Neural progenitor cell (in vitro differentiated cells): ENCODE measurements at regions not wholly inside any gene's neighbourhood (a gene's known extent, or its start where the extent isn't known, plus 50 kb on each side); places are given as distances from the start of the nearest gene placed in this dataset.

ENCODE experiments used
- DNase-seq: peaks from one replicate; pipeline ENCODE4 v3.0.0-alpha.2; 2016; ENCODE audit warnings: low spot score
- H2AFZ ChIP-seq: fragments of 200-600 bp; sonication (generic); replicated peaks from 2 replicates; pipeline ENCODE4 v1.6.1; 2016; ENCODE audit warnings: antibody characterized with exemption
- H3F3A ChIP-seq: fragments of 200-600 bp; sonication (generic); 2 replicates; pipeline ENCODE4 v1.6.1; 2016; ENCODE audit warnings: antibody characterized with exemption, low read depth
- H3K27ac ChIP-seq: fragments of 200-600 bp; sonication (generic); 2 replicates; pipeline ENCODE4 v1.5.1; 2016; ENCODE audit warnings: mild to moderate bottlenecking
- H3K27me3 ChIP-seq: fragments of 200-600 bp; sonication (generic); 2 replicates; pipeline ENCODE4 v1.6.1; 2016; ENCODE audit warnings: mild to moderate bottlenecking, moderate library complexity
- H3K36me3 ChIP-seq: fragments of 200-600 bp; sonication (generic); 2 replicates; pipeline ENCODE4 v1.5.1; 2016
- H3K4me1 ChIP-seq: fragments of 200-600 bp; sonication (generic); 2 replicates; pipeline ENCODE4 v1.6.1; 2016; ENCODE audit warnings: mixed run types
- H3K4me2 ChIP-seq: fragments of 200-600 bp; sonication (generic); 2 replicates; pipeline ENCODE4 v1.6.1; 2016
- H3K4me3 ChIP-seq: fragments of 200-600 bp; sonication (generic); 2 replicates; pipeline ENCODE4 v1.5.1; 2016
- H3K79me2 ChIP-seq: fragments of 200-600 bp; sonication (generic); 2 replicates; pipeline ENCODE4 v1.6.1; 2016; ENCODE audit warnings: low read depth
- H3K9ac ChIP-seq: fragments of 200-600 bp; sonication (generic); 2 replicates; pipeline ENCODE4 v1.6.1; 2016
- H3K9me3 ChIP-seq: fragments of 200-600 bp; sonication (generic); 2 replicates; pipeline ENCODE4 v1.5.1; 2016; ENCODE audit warnings: low read depth
- H4K20me1 ChIP-seq: fragments of 200-600 bp; sonication (generic); 2 replicates; pipeline ENCODE4 v1.6.1; 2016; ENCODE audit warnings: low read depth
- H3K27ac Mint-ChIP-seq: 3 replicates; pipeline ENCODE4 v1.8.0; 2021; ENCODE audit warnings: mixed read lengths
- H3K27me3 Mint-ChIP-seq: 2 replicates; pipeline ENCODE4 v1.8.0; 2022; ENCODE audit warnings: low read depth, mild to moderate bottlenecking, inconsistent platforms, moderate library complexity, mixed read lengths; ENCODE audit not compliant: insufficient read depth
- H3K36me3 Mint-ChIP-seq: 3 replicates; pipeline ENCODE4 v1.8.0; 2021; ENCODE audit warnings: mixed read lengths
- H3K4me1 Mint-ChIP-seq: 3 replicates; pipeline ENCODE4 v1.8.0; 2021; ENCODE audit warnings: mixed read lengths
- H3K4me3 Mint-ChIP-seq: 3 replicates; pipeline ENCODE4 v1.8.0; 2021; ENCODE audit warnings: mild to moderate bottlenecking, moderate library complexity, mixed read lengths
- H3K9me3 Mint-ChIP-seq: 3 replicates; pipeline ENCODE4 v1.8.0; 2020; ENCODE audit warnings: mixed read lengths
- CTCF ChIP-seq: fragments of 200-600 bp; sonication (generic); IDR thresholded peaks from 2 replicates; pipeline ENCODE4 v1.5.1; 2017; ENCODE audit warnings: antibody characterized with exemption, mild to moderate bottlenecking
- EZH2 ChIP-seq: fragments of 200-600 bp; sonication (generic); IDR thresholded peaks from 2 replicates; pipeline ENCODE4 v1.6.1; 2017; ENCODE audit warnings: antibody characterized with exemption, mild to moderate bottlenecking, moderate library complexity
- EZH2phosphoT487 ChIP-seq: fragments of 200-600 bp; sonication (generic); IDR thresholded peaks from 2 replicates; pipeline ENCODE4 v1.6.1; 2017; ENCODE audit warnings: antibody characterized with exemption

GRCh38 chr2:217478831-217479455 lies 523.9 kb downstream of the TNS1 start:
- TF ChIP-seq EZH2: no peak
- no peak for TF ChIP-seq EZH2phosphoT487
- TF ChIP-seq CTCF: no peak
- H4K20me1 ChIP-seq: no peaks in the 10 kb centered on the region
- Mint-ChIP-seq H3K4me3 (no peak overlapping the region), H3K4me1 (peaks cover 17% of the 10 kb centered on the region), H3K9me3 (no peaks in the 10 kb centered on the region), H3K27ac (no peak overlapping the region), H3K27me3 (peaks cover 2% of the 10 kb centered on the region), H3K36me3 (no peaks in the 10 kb centered on the region)
- no peak overlapping the region for H3K9ac ChIP-seq
- H3K27ac ChIP-seq: no peak overlapping the region
- H3K9me3 ChIP-seq: no peaks in the 10 kb centered on the region
- H3K27me3 ChIP-seq: no peaks in the 10 kb centered on the region
- H3K79me2 ChIP-seq: no peaks in the 10 kb centered on the region
- peaks cover 18% of the 10 kb centered on the region for H3K4me1 ChIP-seq
- no peak overlapping the region for H3K4me3 ChIP-seq
- no peaks in the 10 kb centered on the region for H3K36me3 ChIP-seq
- no peaks in the 10 kb centered on the region for H3F3A ChIP-seq
- DNase-seq: no peak
- peak overlapping the region; percentile 44 for H2AFZ ChIP-seq
- peak overlapping the region; percentile 47 for H3K4me2 ChIP-seq

GRCh38 chr2:217477583-217477982 lies 525.2 kb downstream of the TNS1 start:
- H3K4me2 ChIP-seq: no peak overlapping the region
- H3K27ac ChIP-seq: no peak overlapping the region
- H3K27me3 ChIP-seq: no peaks in the 10 kb centered on the region
- no peak overlapping the region for H2AFZ ChIP-seq
- DNase-seq: no peak
- Mint-ChIP-seq H3K4me3 (no peak overlapping the region), H3K27me3 (peaks cover 2% of the 10 kb centered on the region), H3K27ac (no peak overlapping the region), H3K4me1 (peaks cover 17% of the 10 kb centered on the region), H3K36me3 (no peaks in the 10 kb centered on the region), H3K9me3 (no peaks in the 10 kb centered on the region)
- no peak overlapping the region for H3K4me3 ChIP-seq
- TF ChIP-seq EZH2 (no peak), CTCF (no peak), EZH2phosphoT487 (no peak)
- no peaks in the 10 kb centered on the region for H3K36me3 ChIP-seq
- no peaks in the 10 kb centered on the region for H3K79me2 ChIP-seq
- H3F3A ChIP-seq: no peaks in the 10 kb centered on the region
- H3K9me3 ChIP-seq: no peaks in the 10 kb centered on the region
- H3K9ac ChIP-seq: no peak overlapping the region
- H3K4me1 ChIP-seq: peaks cover 18% of the 10 kb centered on the region
- no peaks in the 10 kb centered on the region for H4K20me1 ChIP-seq

GRCh38 chr2:217475791-217476190 lies 527.0 kb downstream of the TNS1 start:
- Histone ChIP-seq H2AFZ (no peak overlapping the region), H3K4me2 (no peak overlapping the region), H3K27ac (no peak overlapping the region), H3K27me3 (no peaks in the 10 kb centered on the region), H3K4me3 (no peak overlapping the region), H3K79me2 (no peaks in the 10 kb centered on the region), H3K9ac (no peak overlapping the region), H4K20me1 (no peaks in the 10 kb centered on the region), H3K36me3 (no peaks in the 10 kb centered on the region), H3F3A (no peaks in the 10 kb centered on the region), H3K4me1 (peaks cover 18% of the 10 kb centered on the region), H3K9me3 (no peaks in the 10 kb centered on the region)
- H3K27ac Mint-ChIP-seq: no peak overlapping the region
- TF ChIP-seq EZH2 (no peak), CTCF (no peak), EZH2phosphoT487 (no peak)
- H3K27me3 Mint-ChIP-seq: peaks cover 2% of the 10 kb centered on the region
- peaks cover 17% of the 10 kb centered on the region for H3K4me1 Mint-ChIP-seq
- DNase-seq: no peak
- H3K36me3 Mint-ChIP-seq: no peaks in the 10 kb centered on the region
- H3K4me3 Mint-ChIP-seq: no peak overlapping the region
- no peaks in the 10 kb centered on the region for H3K9me3 Mint-ChIP-seq
